A673 (cell line): ENCODE measurements at regions not wholly inside any gene's neighbourhood (a gene's known extent, or its start where the extent isn't known, plus 50 kb on each side); places are given as distances from the start of the nearest gene placed in this dataset.
A peak's percentile ranks its signal among the peaks of the same experiment; 100 is the strongest.

Experiments used
- BruUV-seq: library from RNA; stranded (reverse); fragments of 400-500 nt; replicated peaks from 2 replicates; lab custom pipeline; 2021; lab: Mats Ljungman, UMichigan
- CTCF ChIA-PET: fragments of 300-600 bp; sonication (Branson Sonifier 250); formaldehyde crosslinking; loops from one replicate; lab custom pipeline; 2022; ENCODE audit warnings: antibody characterized with exemption; lab: Charles Lee
- POLR2A ChIA-PET: fragments of 300-600 bp; sonication (Branson Sonifier 250); formaldehyde crosslinking; loops from one replicate; lab custom pipeline; 2022; ENCODE audit warnings: antibody characterized with exemption; ENCODE audit not compliant: low non-redundant PET; lab: Charles Lee
- DNase-seq: peaks from one replicate; pipeline ENCODE4 v3.0.0-alpha.2; 2015; ENCODE audit warnings: low spot score
- H3K27ac ChIP-seq: fragments of 200-600 bp; sonication (generic); 2 replicates; pipeline ENCODE4 v1.5.1; 2016; ENCODE audit warnings: mixed run types, low read depth, mild to moderate bottlenecking, mixed read lengths, antibody characterized with exemption, low read length; ENCODE audit not compliant: poor library complexity, severe bottlenecking
- H3K27me3 ChIP-seq: fragments of 200-600 bp; sonication (generic); replicated peaks from 2 replicates; pipeline ENCODE4 v1.6.1; 2017; ENCODE audit warnings: mixed run types, low read depth, mild to moderate bottlenecking, mixed read lengths, antibody characterized with exemption, low read length; ENCODE audit not compliant: insufficient read depth, poor library complexity
- H3K36me3 ChIP-seq: fragments of 200-600 bp; sonication (generic); 2 replicates; pipeline ENCODE4 v1.6.1; 2016; ENCODE audit warnings: mixed run types, mild to moderate bottlenecking, mixed read lengths, antibody characterized with exemption, low read length; ENCODE audit not compliant: insufficient read depth, poor library complexity, severe bottlenecking
- H3K4me1 ChIP-seq: fragments of 200-600 bp; sonication (generic); 2 replicates; pipeline ENCODE4 v1.6.1; 2017; ENCODE audit warnings: mixed run types, mild to moderate bottlenecking, mixed read lengths, antibody characterized with exemption, low read length; ENCODE audit not compliant: insufficient read depth, poor library complexity, severe bottlenecking
- H3K4me3 ChIP-seq: fragments of 200-600 bp; sonication (generic); 2 replicates; pipeline ENCODE4 v1.5.1; 2016; ENCODE audit warnings: low read depth, mixed run types, mild to moderate bottlenecking, mixed read lengths, low read length; ENCODE audit not compliant: poor library complexity, severe bottlenecking
- H3K9me3 ChIP-seq: fragments of 200-600 bp; sonication (generic); 2 replicates; pipeline ENCODE4 v1.6.1; 2016; ENCODE audit warnings: mixed run types, low read depth, mild to moderate bottlenecking, mixed read lengths, antibody characterized with exemption, low read length; ENCODE audit not compliant: poor library complexity, severe bottlenecking
- EZH2 ChIP-seq: fragments of 200-600 bp; sonication (generic); IDR thresholded peaks from 2 replicates; pipeline ENCODE4 v1.6.1; 2017; ENCODE audit warnings: borderline replicate concordance, low read depth, mild to moderate bottlenecking, mixed read lengths, antibody characterized with exemption, low read length; ENCODE audit not compliant: poor library complexity, severe bottlenecking
- intact Hi-C: fragments of 100-400 bp; cut with micrococcal nuclease; formaldehyde crosslinking; loops from one replicate; pipeline ENCODE4 v1.10.0; 2022; ENCODE audit not compliant: unreplicated experiment
- TF ChIP-seq, protein P1 (sequence below): fragments of 300-800, 200-600 bp; sonication (generic); conservative IDR thresholded peaks from 2 replicates; pipeline ENCODE4 v1.5.1; 2017; ENCODE audit warnings: low read depth, mild to moderate bottlenecking, antibody characterized with exemption, low read length, moderate library complexity, mixed read lengths

DNA sequence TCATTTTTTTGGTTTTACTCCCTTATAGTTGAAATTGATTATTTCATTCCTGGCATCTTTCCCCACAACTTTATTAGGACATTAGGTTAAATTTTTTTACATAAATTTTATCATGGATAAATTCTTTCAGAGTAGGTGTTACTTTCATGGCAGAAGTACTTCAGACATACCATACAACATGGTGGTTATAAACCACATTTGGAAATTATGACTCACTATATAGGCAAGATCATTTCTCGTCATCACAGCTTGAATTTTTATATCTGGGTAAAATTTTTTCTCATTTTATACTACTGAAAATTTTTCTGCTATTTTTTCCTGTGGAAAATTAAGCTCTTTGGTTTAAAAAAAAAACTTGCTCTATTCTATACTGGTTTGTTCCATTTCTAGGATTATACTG is 111.9 kb upstream of the COL5A2 start:
- TF ChIP-seq, protein P1, sequence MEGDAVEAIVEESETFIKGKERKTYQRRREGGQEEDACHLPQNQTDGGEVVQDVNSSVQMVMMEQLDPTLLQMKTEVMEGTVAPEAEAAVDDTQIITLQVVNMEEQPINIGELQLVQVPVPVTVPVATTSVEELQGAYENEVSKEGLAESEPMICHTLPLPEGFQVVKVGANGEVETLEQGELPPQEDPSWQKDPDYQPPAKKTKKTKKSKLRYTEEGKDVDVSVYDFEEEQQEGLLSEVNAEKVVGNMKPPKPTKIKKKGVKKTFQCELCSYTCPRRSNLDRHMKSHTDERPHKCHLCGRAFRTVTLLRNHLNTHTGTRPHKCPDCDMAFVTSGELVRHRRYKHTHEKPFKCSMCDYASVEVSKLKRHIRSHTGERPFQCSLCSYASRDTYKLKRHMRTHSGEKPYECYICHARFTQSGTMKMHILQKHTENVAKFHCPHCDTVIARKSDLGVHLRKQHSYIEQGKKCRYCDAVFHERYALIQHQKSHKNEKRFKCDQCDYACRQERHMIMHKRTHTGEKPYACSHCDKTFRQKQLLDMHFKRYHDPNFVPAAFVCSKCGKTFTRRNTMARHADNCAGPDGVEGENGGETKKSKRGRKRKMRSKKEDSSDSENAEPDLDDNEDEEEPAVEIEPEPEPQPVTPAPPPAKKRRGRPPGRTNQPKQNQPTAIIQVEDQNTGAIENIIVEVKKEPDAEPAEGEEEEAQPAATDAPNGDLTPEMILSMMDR, result no peak
- no peak for TF ChIP-seq EZH2
- H3K4me1 ChIP-seq, result peaks cover 11% of the 10 kb centered on the region
- no peak for DNase-seq
- H3K27ac ChIP-seq, result no peak overlapping the region
- no TSS peak for BruUV-seq
- no peak overlapping the region for H3K4me3 ChIP-seq
- H3K9me3 ChIP-seq, result peaks cover 6% of the 10 kb centered on the region
- no peaks in the 10 kb centered on the region for H3K36me3 ChIP-seq
- POLR2A ChIA-PET, result no interaction called here
- no peaks in the 10 kb centered on the region for H3K27me3 ChIP-seq
- CTCF ChIA-PET, result no interaction called here
- intact Hi-C loops, result no loop called here

DNA sequence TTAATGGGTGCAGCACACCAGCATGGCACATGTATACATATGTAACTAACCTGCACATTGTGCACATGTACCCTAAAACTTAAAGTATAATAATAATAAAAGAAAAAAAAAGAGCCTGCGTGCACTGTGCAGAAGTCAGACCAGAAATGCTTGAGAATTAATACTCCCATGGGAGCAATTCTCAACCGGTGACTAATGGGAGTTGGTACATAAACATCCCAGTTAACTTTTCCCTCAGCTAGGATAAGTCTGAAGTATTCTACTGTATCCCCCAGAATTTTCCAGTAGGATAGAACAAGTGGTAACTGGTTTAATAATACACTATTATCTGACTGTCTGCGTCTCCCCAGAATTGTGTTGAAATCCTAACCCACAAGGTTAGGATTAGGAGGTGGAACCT is 113.6 kb upstream of the COL5A2 start:
- no peak for TF ChIP-seq EZH2
- TF ChIP-seq, protein P1, result no peak
- no peak overlapping the region for H3K27ac ChIP-seq
- intact Hi-C loops, result no loop called here
- H3K9me3 ChIP-seq, result peaks cover 6% of the 10 kb centered on the region
- H3K27me3 ChIP-seq, result no peaks in the 10 kb centered on the region
- no peaks in the 10 kb centered on the region for H3K4me1 ChIP-seq
- ChIA-PET CTCF (no interaction called here), POLR2A (no interaction called here)
- no peak overlapping the region for H3K4me3 ChIP-seq
- no TSS peak for BruUV-seq
- peak; percentile 36 for DNase-seq
- no peaks in the 10 kb centered on the region for H3K36me3 ChIP-seq

DNA sequence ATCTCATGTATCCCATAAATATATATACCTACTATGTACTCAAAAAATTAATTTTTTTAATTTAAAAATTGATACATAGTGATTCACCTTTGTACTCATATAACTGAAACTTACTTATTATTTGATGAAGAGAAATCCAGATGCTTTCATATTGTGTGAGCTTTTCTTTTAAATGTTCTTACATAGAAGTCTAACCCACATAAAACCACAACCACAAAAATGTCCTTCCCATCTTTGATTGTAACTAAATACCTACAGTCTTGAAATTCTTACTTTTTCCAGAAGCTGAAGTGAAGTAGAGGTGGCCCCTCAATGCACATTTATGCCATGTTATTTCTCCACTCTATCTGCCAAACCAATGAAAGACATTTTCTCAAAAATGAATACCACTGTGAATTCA is 117.9 kb upstream of the COL5A2 start:
- intact Hi-C loops, result no loop called here
- Histone ChIP-seq H3K4me1 (no peaks in the 10 kb centered on the region), H3K27ac (no peak overlapping the region), H3K36me3 (no peaks in the 10 kb centered on the region), H3K9me3 (no peaks in the 10 kb centered on the region), H3K4me3 (no peak overlapping the region), H3K27me3 (no peaks in the 10 kb centered on the region)
- POLR2A ChIA-PET, result interaction anchor here (0.6 kb wide), 1 partner anchor 10 kb away, joined by 3 read pairs; no protein-coding TSS in a partner anchor
- TF ChIP-seq, protein P1, result no peak
- no peak for TF ChIP-seq EZH2
- no peak for DNase-seq
- CTCF ChIA-PET, result no interaction called here
- no TSS peak for BruUV-seq
